Epithelial cell of prostate (primary cell): ENCODE measurements at regions not wholly inside any gene's neighbourhood (a gene's known extent, or its start where the extent isn't known, plus 50 kb on each side); places are given as distances from the start of the nearest gene placed in this dataset.
A peak's percentile ranks its signal among the peaks of the same experiment; 100 is the strongest.

ENCODE experiments used
- DNase-seq: peaks from one replicate; pipeline ENCODE4 v3.0.0-alpha.2; 2011; ENCODE audit warnings: low read depth, low spot score
- H3K27ac ChIP-seq: fragments of 450-650 bp; 2 replicates; pipeline ENCODE4 v1.5.1; 2017; ENCODE audit warnings: mild to moderate bottlenecking

GRCh38 chr1:226816576-226816975, 53.8 kb upstream of the PSEN2 start:
- DNase-seq: no peak
- no peak overlapping the region for H3K27ac ChIP-seq

GRCh38 chr1:226814751-226815537, 55.5 kb upstream of the PSEN2 start:
- DNase-seq: peak; percentile 43
- peak overlapping the region; percentile 75 for H3K27ac ChIP-seq

GRCh38 chr1:226813671-226814591, 56.5 kb upstream of the PSEN2 start:
- DNase-seq: no peak
- H3K27ac ChIP-seq: peak overlapping the region; percentile 75

- DNase-seq: no peak
- no peak overlapping the region for H3K27ac ChIP-seq
These were observed 59.7 kb upstream of the PSEN2 start for GRCh38 chr1:226810681-226811080.

GRCh38 chr1:226809785-226810571, 60.4 kb upstream of the PSEN2 start:
- no peak for DNase-seq
- no peak overlapping the region for H3K27ac ChIP-seq

GRCh38 chr1:226808501-226808900, 61.9 kb upstream of the PSEN2 start:
- no peak for DNase-seq

GRCh38 chr1:226806988-226807387, 63.4 kb upstream of the PSEN2 start:
- DNase-seq: peak; percentile 51
- no peak overlapping the region for H3K27ac ChIP-seq

More at GRCh38 chr1:226808501-226808900, 61.9 kb upstream of the PSEN2 start:
- no peak overlapping the region for H3K27ac ChIP-seq

- H3K27ac ChIP-seq: no peak overlapping the region
- no peak for DNase-seq
These were observed 65.3 kb upstream of the PSEN2 start for GRCh38 chr1:226804907-226805759.

GRCh38 chr1:226800763-226801380, 61.8 kb upstream of the ITPKB start:
- H3K27ac ChIP-seq: no peak overlapping the region

GRCh38 chr1:226799634-226800281, 60.7 kb upstream of the ITPKB start:
- no peak for DNase-seq
- H3K27ac ChIP-seq: no peak overlapping the region

More at GRCh38 chr1:226800763-226801380, 61.8 kb upstream of the ITPKB start:
- DNase-seq: no peak

GRCh38 chr1:226798427-226799411, 59.6 kb upstream of the ITPKB start:
- no peak overlapping the region for H3K27ac ChIP-seq
- DNase-seq: no peak

- DNase-seq: no peak
- H3K27ac ChIP-seq: no peak overlapping the region
These were observed 58.1 kb upstream of the ITPKB start for GRCh38 chr1:226797151-226797550.

GRCh38 chr1:226793620-226794276, 54.7 kb upstream of the ITPKB start:
- H3K27ac ChIP-seq: no peak overlapping the region
- DNase-seq: no peak

GRCh38 chr1:226792368-226792767, 53.3 kb upstream of the ITPKB start:
- H3K27ac ChIP-seq: no peak overlapping the region
- no peak for DNase-seq

- H3K27ac ChIP-seq: no peak overlapping the region
- no peak for DNase-seq
These were observed 51.6 kb upstream of the ITPKB start for GRCh38 chr1:226790545-226791181.

- DNase-seq: no peak
- H3K27ac ChIP-seq: no peak overlapping the region
These were observed 49.9 kb upstream of the ITPKB start for GRCh38 chr1:226788965-226789364.
